NCI-H1930 (cell line): ENCODE measurements at regions not wholly inside any gene's neighbourhood (a gene's known extent, or its start where the extent isn't known, plus 50 kb on each side); places are given as distances from the start of the nearest gene placed in this dataset.
"Not testable (repeated sequence)": the region's sequence is repeated elsewhere in the genome, so short reads cannot be mapped to it uniquely, and the experiment has no call there.

ENCODE experiments used
- DNase-seq, 2 experiments: peaks; one replicate each; lab custom pipeline; 2025; lab: John Stamatoyannopoulos, UW

GRCh38 chr5:164980480-164980879 is 1475.1 kb downstream of the MAT2B start:
- no peak for DNase-seq

GRCh38 chr5:164998142-164998541 is 1492.7 kb downstream of the MAT2B start:
- no peak for DNase-seq

GRCh38 chr5:164998590-164998989 is 1493.2 kb downstream of the MAT2B start:
- no peak for DNase-seq

- no peak for DNase-seq
These were observed 1495.2 kb downstream of the MAT2B start for GRCh38 chr5:165000479-165001190.

GRCh38 chr5:165003283-165003682 is 1497.9 kb downstream of the MAT2B start:
- DNase-seq: no peak

- no peak for DNase-seq
These were observed 1498.8 kb downstream of the MAT2B start for GRCh38 chr5:165004175-165004574.

GRCh38 chr5:165014439-165014838 is 1509.0 kb downstream of the MAT2B start:
- DNase-seq: no peak

- no peak for DNase-seq
These were observed 1509.7 kb downstream of the MAT2B start for GRCh38 chr5:165015126-165015525.

GRCh38 chr5:165015547-165015946 is 1510.1 kb downstream of the MAT2B start:
- DNase-seq: no peak

- DNase-seq: no peak
These were observed 1521.6 kb downstream of the MAT2B start for GRCh38 chr5:165026971-165027370.

- DNase-seq: no peak
These were observed 1522.9 kb downstream of the MAT2B start for GRCh38 chr5:165028356-165028755.

GRCh38 chr5:165029099-165029870 is 1523.9 kb downstream of the MAT2B start:
- DNase-seq: no peak

GRCh38 chr5:165030971-165031370 is 1525.6 kb downstream of the MAT2B start:
- no peak for DNase-seq

GRCh38 chr5:165031371-165031770 is 1526.0 kb downstream of the MAT2B start:
- no peak for DNase-seq

GRCh38 chr5:165035520-165035919 is 1530.1 kb downstream of the MAT2B start:
- DNase-seq: no peak

GRCh38 chr5:165039748-165040147 is 1534.3 kb downstream of the MAT2B start:
- DNase-seq: no peak

GRCh38 chr5:165045941-165046340 is 1540.5 kb downstream of the MAT2B start:
- not testable (repeated sequence) for DNase-seq

- no peak for DNase-seq
These were observed 1550.1 kb downstream of the MAT2B start for GRCh38 chr5:165055476-165055875.

- no peak for DNase-seq
These were observed 1551.7 kb downstream of the MAT2B start for GRCh38 chr5:165057145-165057544.

- no peak for DNase-seq
These were observed 1561.4 kb downstream of the MAT2B start for GRCh38 chr5:165066751-165067385.

GRCh38 chr5:165076686-165077085 is 1571.3 kb downstream of the MAT2B start:
- no peak for DNase-seq

GRCh38 chr5:165079389-165079788 is 1574.0 kb downstream of the MAT2B start:
- DNase-seq: no peak

- no peak for DNase-seq
These were observed 1578.0 kb downstream of the MAT2B start for GRCh38 chr5:165083394-165083793.
